CD4-positive, alpha-beta memory T cell (primary cell): ENCODE measurements at regions not wholly inside any gene's neighbourhood (a gene's known extent, or its start where the extent isn't known, plus 50 kb on each side); places are given as distances from the start of the nearest gene placed in this dataset.

Source experiments
- CTCF ChIA-PET: fragments of 350-600 bp; sonication (Branson Sonifier 250); formaldehyde crosslinking; loops from one replicate; lab custom pipeline; 2021; ENCODE audit warnings: inconsistent platforms; ENCODE audit not compliant: partially characterized antibody; lab: Charles Lee
- POLR2A ChIA-PET: fragments of 350-600 bp; sonication (Branson Sonifier 250); formaldehyde crosslinking; loops from one replicate; lab custom pipeline; 2021; ENCODE audit not compliant: partially characterized antibody; lab: Charles Lee
- DNase-seq, 5 donors: peaks; one replicate each; pipeline versions ENCODE4 v3.0.0 to v3.0.0-alpha.2; 2020 to 2022; ENCODE audit warnings: mixed read lengths in 1 of 5
- H3K27ac ChIP-seq: one replicate; pipeline ENCODE4 v1.7.0; 2013; ENCODE audit warnings: low read depth, low read length
- H3K27me3 ChIP-seq: 2 replicates; pipeline ENCODE4 v1.7.0; 2013; ENCODE audit warnings: mild to moderate bottlenecking, low read length, moderate library complexity; ENCODE audit not compliant: insufficient read depth
- H3K36me3 ChIP-seq: 2 replicates; pipeline ENCODE4 v1.7.0; 2013; ENCODE audit warnings: mild to moderate bottlenecking, low read length, moderate library complexity; ENCODE audit not compliant: insufficient read depth
- H3K4me1 ChIP-seq: 2 replicates; pipeline ENCODE4 v1.7.0; 2013; ENCODE audit warnings: mild to moderate bottlenecking, low read length, moderate library complexity; ENCODE audit not compliant: insufficient read depth
- H3K4me3 ChIP-seq, 2 donors: one replicate each; pipeline ENCODE4 v1.7.0; 2013; ENCODE audit warnings: low read length in 2 of 2, mild to moderate bottlenecking in 1 of 2
- H3K9me3 ChIP-seq, 2 donors: one replicate each; pipeline ENCODE4 v1.7.0; 2013; ENCODE audit warnings: low read length in 2 of 2, control low read depth in 1 of 2; ENCODE audit not compliant: control insufficient read depth in 1 of 2
- H3K27ac Mint-ChIP-seq, 7 donors: one replicate each; pipeline ENCODE4 v1.8.0; 2020 to 2021; ENCODE audit warnings: mixed read lengths in 7 of 7, mild to moderate bottlenecking in 6 of 7, inconsistent platforms in 3 of 7, moderate library complexity in 3 of 7
- H3K27me3 Mint-ChIP-seq, 2 donors: one replicate each; pipeline ENCODE4 v1.8.0; 2020 to 2021; ENCODE audit warnings: mixed read lengths in 2 of 2
- H3K36me3 Mint-ChIP-seq, 2 donors: one replicate each; pipeline ENCODE4 v1.8.0; 2020 to 2021; ENCODE audit warnings: mixed read lengths in 2 of 2, inconsistent platforms in 1 of 2, mild to moderate bottlenecking in 1 of 2
- H3K4me1 Mint-ChIP-seq, 4 donors: one replicate each; pipeline ENCODE4 v1.8.0; 2020 to 2021; ENCODE audit warnings: mixed read lengths in 4 of 4, mild to moderate bottlenecking in 1 of 4
- H3K4me3 Mint-ChIP-seq, 8 donors: one replicate each; pipeline ENCODE4 v1.8.0; 2020 to 2021; ENCODE audit warnings: mixed read lengths in 8 of 8, mild to moderate bottlenecking in 7 of 8, moderate library complexity in 6 of 8, inconsistent platforms in 3 of 8
- H3K9me3 Mint-ChIP-seq, 8 donors: one replicate each; pipeline ENCODE4 v1.8.0; 2020 to 2021; ENCODE audit warnings: mixed read lengths in 8 of 8, mild to moderate bottlenecking in 5 of 8, inconsistent platforms in 3 of 8, moderate library complexity in 1 of 8
- intact Hi-C: fragments of 100-400 bp; cut with micrococcal nuclease; formaldehyde crosslinking; loops from one replicate; pipeline ENCODE4 v1.15.1; 2023

DNA sequence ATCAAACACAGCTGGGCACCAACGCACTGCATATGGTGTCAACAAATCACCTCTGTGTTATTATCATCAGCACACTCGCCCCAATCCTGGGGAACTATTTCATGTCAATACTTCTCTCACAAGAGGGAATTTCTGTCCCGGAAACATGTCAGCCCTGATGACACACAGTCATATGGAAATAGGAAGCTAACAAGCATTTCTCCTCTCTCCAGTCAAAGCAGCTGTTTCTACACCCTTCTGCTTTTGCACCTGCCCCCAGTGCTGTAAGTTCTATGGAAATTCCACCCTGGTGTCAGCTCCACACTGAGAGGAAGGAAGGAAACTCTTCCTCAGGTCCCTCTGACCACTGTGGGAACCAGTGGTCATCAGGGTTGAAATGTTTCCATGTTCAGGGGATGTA is 447.6 kb upstream of the ID2 start:
- Histone ChIP-seq H3K27me3 (no peaks in the 10 kb centered on the region), H3K4me3 (no peak overlapping the region), H3K4me1 (peaks cover 8% of the 10 kb centered on the region), H3K9me3 (no peaks in the 10 kb centered on the region), H3K36me3 (no peaks in the 10 kb centered on the region), H3K27ac (no peak overlapping the region)
- ChIA-PET POLR2A (no interaction called here), CTCF (interaction anchor here (1.2 kb wide), 1 partner anchor 9 kb away, joined by 3 read pairs; no protein-coding TSS in a partner anchor)
- no peak overlapping the region for H3K4me3 Mint-ChIP-seq
- DNase-seq, result no peak
- H3K9me3 Mint-ChIP-seq, result peaks cover 0 to 3% (median 0%) of the 10 kb centered on the region in 8 donors
- peaks cover 7 to 14% (median 11%) of the 10 kb centered on the region in 4 donors for H3K4me1 Mint-ChIP-seq
- H3K27ac Mint-ChIP-seq, result no peak overlapping the region
- no peaks in the 10 kb centered on the region for H3K27me3 Mint-ChIP-seq
- intact Hi-C loops, result no loop called here
- no peaks in the 10 kb centered on the region for H3K36me3 Mint-ChIP-seq

- Histone ChIP-seq H3K27ac (no peak overlapping the region), H3K36me3 (no peaks in the 10 kb centered on the region), H3K9me3 (no peaks in the 10 kb centered on the region), H3K4me3 (no peak overlapping the region), H3K27me3 (no peaks in the 10 kb centered on the region), H3K4me1 (peaks cover 2% of the 10 kb centered on the region)
- H3K4me3 Mint-ChIP-seq, result peak overlapping the region in 1 of 8 donors; percentile 10
- no peak for DNase-seq
- H3K36me3 Mint-ChIP-seq, result no peaks in the 10 kb centered on the region
- peaks cover 4 to 14% (median 10%) of the 10 kb centered on the region in 4 donors for H3K4me1 Mint-ChIP-seq
- intact Hi-C loops, result no loop called here
- peaks cover 0 to under 1% (median 0%) of the 10 kb centered on the region in 8 donors for H3K9me3 Mint-ChIP-seq
- no peak overlapping the region for H3K27ac Mint-ChIP-seq
- CTCF ChIA-PET, result interaction anchor here (1.2 kb wide), 1 partner anchor 9 kb away, joined by 3 read pairs; no protein-coding TSS in a partner anchor
- POLR2A ChIA-PET, result no interaction called here
- H3K27me3 Mint-ChIP-seq, result no peaks in the 10 kb centered on the region
These were observed 447.0 kb upstream of the ID2 start for GRCh38 chr2:8234757-8235374.

DNA sequence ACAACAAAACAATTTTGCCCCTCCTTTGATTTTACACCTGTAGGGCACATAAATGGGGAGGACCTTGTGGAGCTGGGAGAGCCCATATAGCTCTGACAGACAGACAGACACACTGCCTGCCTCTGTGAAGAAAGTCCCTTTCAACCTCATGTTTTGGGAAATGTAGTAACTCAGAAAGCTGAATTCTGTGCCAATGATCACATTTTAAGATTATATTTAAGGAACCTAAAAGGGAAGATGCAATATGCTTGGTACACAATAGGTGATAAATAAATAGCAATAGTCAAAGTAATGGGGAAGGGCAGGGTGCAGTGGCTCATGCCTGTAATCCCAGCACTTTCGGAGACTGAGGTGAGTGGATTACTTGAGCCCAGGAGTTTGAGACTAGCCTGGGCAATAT is 446.4 kb upstream of the ID2 start:
- H3K36me3 ChIP-seq, result no peaks in the 10 kb centered on the region
- peaks cover 3 to 17% (median 11%) of the 10 kb centered on the region in 4 donors for H3K4me1 Mint-ChIP-seq
- no peak overlapping the region for H3K4me3 Mint-ChIP-seq
- no peak for DNase-seq
- no peak overlapping the region for H3K27ac Mint-ChIP-seq
- H3K4me1 ChIP-seq, result no peaks in the 10 kb centered on the region
- H3K27me3 Mint-ChIP-seq, result no peaks in the 10 kb centered on the region
- H3K36me3 Mint-ChIP-seq, result no peaks in the 10 kb centered on the region
- no peak overlapping the region for H3K4me3 ChIP-seq
- no peaks in the 10 kb centered on the region for H3K9me3 ChIP-seq
- ChIA-PET POLR2A (no interaction called here), CTCF (no interaction called here)
- intact Hi-C loops, result no loop called here
- no peaks in the 10 kb centered on the region for H3K27me3 ChIP-seq
- no peaks in the 10 kb centered on the region for H3K9me3 Mint-ChIP-seq
- H3K27ac ChIP-seq, result no peak overlapping the region

DNA sequence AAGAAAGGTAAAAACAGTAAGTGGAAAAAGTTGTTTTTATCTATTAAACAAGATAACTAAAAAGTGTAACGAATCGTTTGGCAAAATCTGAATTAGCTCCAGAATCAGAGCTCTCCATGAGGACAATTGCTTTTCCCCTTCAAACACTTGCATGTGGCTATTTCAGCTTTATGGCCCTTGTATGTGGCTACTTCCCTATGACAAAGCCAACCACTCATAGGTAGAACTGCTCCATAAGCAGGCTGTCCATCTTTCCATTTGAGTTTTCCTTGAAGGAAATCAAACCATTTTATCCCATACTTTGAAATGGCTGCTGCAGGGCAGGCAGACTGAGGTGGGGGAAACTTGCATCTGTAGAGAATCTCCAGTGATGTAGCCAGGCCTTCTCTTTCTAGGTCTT is 445.5 kb upstream of the ID2 start:
- intact Hi-C loops, result no loop called here
- Mint-ChIP-seq H3K4me3 (no peak overlapping the region), H3K36me3 (no peaks in the 10 kb centered on the region), H3K27me3 (no peaks in the 10 kb centered on the region), H3K27ac (no peak overlapping the region), H3K4me1 (peaks cover 4 to 17% (median 11%) of the 10 kb centered on the region in 4 donors), H3K9me3 (no peaks in the 10 kb centered on the region)
- H3K4me1 ChIP-seq, result no peaks in the 10 kb centered on the region
- H3K4me3 ChIP-seq, result no peak overlapping the region
- no peaks in the 10 kb centered on the region for H3K27me3 ChIP-seq
- H3K27ac ChIP-seq, result no peak overlapping the region
- DNase-seq, result no peak
- CTCF ChIA-PET, result no interaction called here
- H3K36me3 ChIP-seq, result no peaks in the 10 kb centered on the region
- POLR2A ChIA-PET, result no interaction called here
- no peaks in the 10 kb centered on the region for H3K9me3 ChIP-seq

- Histone ChIP-seq H3K36me3 (no peaks in the 10 kb centered on the region), H3K27ac (no peak overlapping the region), H3K4me1 (no peaks in the 10 kb centered on the region), H3K27me3 (no peaks in the 10 kb centered on the region), H3K4me3 (no peak overlapping the region), H3K9me3 (peaks cover 0 to 3% of the 10 kb centered on the region in 2 donors)
- peaks cover 4 to 17% (median 11%) of the 10 kb centered on the region in 4 donors for H3K4me1 Mint-ChIP-seq
- intact Hi-C loops, result no loop called here
- H3K4me3 Mint-ChIP-seq, result peak overlapping the region in 1 of 8 donors; percentile 46
- peak overlapping the region in 1 of 7 donors; percentile 47 for H3K27ac Mint-ChIP-seq
- peaks cover 0 to 6% of the 10 kb centered on the region in 2 donors for H3K36me3 Mint-ChIP-seq
- peaks cover 0 to 7% (median 2%) of the 10 kb centered on the region in 8 donors for H3K9me3 Mint-ChIP-seq
- no peak for DNase-seq
- no peaks in the 10 kb centered on the region for H3K27me3 Mint-ChIP-seq
- CTCF ChIA-PET, result no interaction called here
- POLR2A ChIA-PET, result no interaction called here
These were observed 443.2 kb upstream of the ID2 start for GRCh38 chr2:8238521-8239230.

GRCh38 chr2:8239531-8240088 is 442.2 kb upstream of the ID2 start:
- H3K27ac Mint-ChIP-seq, result peak overlapping the region in 1 of 7 donors; percentile 28
- H3K9me3 Mint-ChIP-seq, result peaks cover 0 to 11% (median 6%) of the 10 kb centered on the region in 8 donors
- Histone ChIP-seq H3K9me3 (peaks cover 0 to 4% of the 10 kb centered on the region in 2 donors), H3K4me1 (no peaks in the 10 kb centered on the region), H3K27ac (no peak overlapping the region), H3K27me3 (no peaks in the 10 kb centered on the region), H3K36me3 (no peaks in the 10 kb centered on the region), H3K4me3 (peak overlapping the region in 1 of 2 donors; percentile 6)
- ChIA-PET CTCF (interaction anchor here (0.7 kb wide), 1 partner anchor 18 kb away, joined by 3 read pairs; no protein-coding TSS in a partner anchor), POLR2A (no interaction called here)
- H3K27me3 Mint-ChIP-seq, result no peaks in the 10 kb centered on the region
- H3K4me3 Mint-ChIP-seq, result no peak overlapping the region
- peaks cover under 1 to 14% of the 10 kb centered on the region in 2 donors for H3K36me3 Mint-ChIP-seq
- peaks cover 4 to 17% (median 11%) of the 10 kb centered on the region in 4 donors for H3K4me1 Mint-ChIP-seq
- DNase-seq, result peak in 2 of 5 donors; percentile 22 to 42
- intact Hi-C loops, result no loop called here

DNA sequence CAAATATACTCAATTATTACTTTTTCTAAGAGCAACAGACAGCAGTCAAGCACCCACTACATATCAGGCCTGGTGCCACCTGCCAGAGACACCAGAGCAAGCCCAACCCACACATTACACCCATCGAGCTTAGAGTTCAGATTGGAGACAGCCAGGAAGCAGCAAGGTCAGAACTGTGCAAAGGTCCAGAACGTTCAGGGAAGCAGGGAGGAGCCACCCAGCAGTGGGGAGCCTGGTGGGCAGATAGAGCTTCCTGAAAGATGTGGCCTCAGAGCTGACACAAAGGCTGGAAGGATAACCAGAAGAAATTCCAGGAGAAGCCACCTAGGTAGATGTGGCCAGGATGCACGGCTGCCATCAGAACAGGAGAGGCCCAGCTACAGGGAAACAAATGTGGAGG is 440.5 kb upstream of the ID2 start:
- peaks cover 0 to 23% (median 16%) of the 10 kb centered on the region in 8 donors for H3K9me3 Mint-ChIP-seq
- no peaks in the 10 kb centered on the region for H3K27me3 Mint-ChIP-seq
- peak overlapping the region in 1 of 8 donors; percentile 0 for H3K4me3 Mint-ChIP-seq
- Histone ChIP-seq H3K4me3 (no peak overlapping the region), H3K9me3 (peaks cover 0 to 7% of the 10 kb centered on the region in 2 donors), H3K4me1 (no peaks in the 10 kb centered on the region), H3K36me3 (no peaks in the 10 kb centered on the region), H3K27me3 (no peaks in the 10 kb centered on the region), H3K27ac (no peak overlapping the region)
- ChIA-PET POLR2A (no interaction called here), CTCF (no interaction called here)
- H3K27ac Mint-ChIP-seq, result peak overlapping the region in 2 of 7 donors; percentile 8 to 13
- H3K36me3 Mint-ChIP-seq, result peaks cover 2 to 22% of the 10 kb centered on the region in 2 donors
- peaks cover 4 to 17% (median 11%) of the 10 kb centered on the region in 4 donors for H3K4me1 Mint-ChIP-seq
- DNase-seq, result no peak
- intact Hi-C loops, result no loop called here
